IMR-90 (cell line): ENCODE measurements at regions not wholly inside any gene's neighbourhood (a gene's known extent, or its start where the extent isn't known, plus 50 kb on each side); places are given as distances from the start of the nearest gene placed in this dataset.

Experiments used
- ATAC-seq: fragments of 200-7000 bp; cut with Tn5 transposase; 2 replicates; pipeline ENCODE4 v1.9.1; 2020; ENCODE audit warnings: low read depth, mild to moderate bottlenecking, moderate library complexity
- BruUV-seq: library from RNA; stranded (reverse); fragments of 400-500 nt; replicated peaks from 2 replicates; lab custom pipeline; 2021; lab: Mats Ljungman, UMichigan
- CTCF ChIA-PET: fragments of 300-600 bp; formaldehyde crosslinking; extraction: SDS; loops from one replicate; lab custom pipeline; 2021; ENCODE audit warnings: antibody characterized with exemption; lab: Yijun Ruan, JAX
- POLR2A ChIA-PET: fragments of 300-600 bp; sonication (Branson Sonifier 250); formaldehyde crosslinking; loops from one replicate; lab custom pipeline; 2022; ENCODE audit warnings: antibody characterized with exemption; ENCODE audit not compliant: unreplicated experiment; lab: Charles Lee
- DNase-seq: peaks from one replicate; pipeline ENCODE4 v3.0.0; 2013
- H2AFZ ChIP-seq: replicated peaks from 2 replicates; pipeline ENCODE3; 2013; ENCODE audit warnings: low read length, mild to moderate bottlenecking; ENCODE audit not compliant: poor library complexity
- H2AK5ac ChIP-seq: 2 replicates; pipeline ENCODE4 v1.6.1; 2013; ENCODE audit warnings: low read depth, low read length, inconsistent platforms
- H2AK9ac ChIP-seq: replicated peaks from 2 replicates; pipeline ENCODE3; 2013; ENCODE audit warnings: mild to moderate bottlenecking, low read depth, low read length, moderate library complexity; ENCODE audit not compliant: poor library complexity
- H2BK120ac ChIP-seq: 2 replicates; pipeline ENCODE4 v1.6.1; 2013; ENCODE audit warnings: low read depth, low read length, inconsistent platforms
- H2BK15ac ChIP-seq: 3 replicates; pipeline ENCODE4 v1.6.1; 2013; ENCODE audit warnings: low read depth, low read length, inconsistent platforms
- H2BK20ac ChIP-seq: 2 replicates; pipeline ENCODE4 v1.6.1; 2013; ENCODE audit warnings: low read depth, mild to moderate bottlenecking, inconsistent platforms, low read length, moderate library complexity
- H2BK5ac ChIP-seq: 2 replicates; pipeline ENCODE4 v1.6.1; 2013; ENCODE audit warnings: mild to moderate bottlenecking, low read depth, low read length, inconsistent platforms; ENCODE audit not compliant: poor library complexity, severe bottlenecking
- H3K14ac ChIP-seq: replicated peaks from 2 replicates; pipeline ENCODE4 v1.6.1; 2013; ENCODE audit warnings: low read depth, low read length, inconsistent platforms
- H3K18ac ChIP-seq: 2 replicates; pipeline ENCODE4 v1.6.1; 2013; ENCODE audit warnings: low read depth, low read length, control low read depth
- H3K23ac ChIP-seq: 2 replicates; pipeline ENCODE4 v1.6.1; 2013; ENCODE audit warnings: low read depth, low read length, inconsistent platforms
- H3K27ac ChIP-seq: 2 replicates; pipeline ENCODE4 v1.5.1; 2013; ENCODE audit warnings: mild to moderate bottlenecking, control low read depth, low read length; ENCODE audit not compliant: insufficient read depth
- H3K27me3 ChIP-seq: 2 replicates; pipeline ENCODE4 v1.6.1; 2013; ENCODE audit warnings: low read length; ENCODE audit not compliant: control insufficient read depth, insufficient read depth
- H3K36me3 ChIP-seq: 2 replicates; pipeline ENCODE4 v1.6.1; 2013; ENCODE audit warnings: low read length, mixed read lengths; ENCODE audit not compliant: control insufficient read depth, insufficient read depth
- H3K4ac ChIP-seq: 2 replicates; pipeline ENCODE4 v1.6.1; 2013; ENCODE audit warnings: low read depth, low read length, inconsistent platforms
- H3K4me1 ChIP-seq: 2 replicates; pipeline ENCODE4 v1.6.1; 2013; ENCODE audit warnings: low read length, mixed read lengths; ENCODE audit not compliant: control insufficient read depth, insufficient read depth
- H3K4me2 ChIP-seq: 2 replicates; pipeline ENCODE4 v1.6.1; 2013; ENCODE audit warnings: low read depth, mild to moderate bottlenecking, control low read depth, low read length, moderate library complexity
- H3K4me3 ChIP-seq: 2 replicates; pipeline ENCODE4 v1.5.1; 2013; ENCODE audit warnings: low read depth, mild to moderate bottlenecking, control low read depth, low read length, moderate library complexity; ENCODE audit not compliant: insufficient read depth
- H3K56ac ChIP-seq: 2 replicates; pipeline ENCODE4 v1.6.1; 2013; ENCODE audit warnings: low read length, inconsistent platforms; ENCODE audit not compliant: insufficient read depth; ENCODE audit errors: extremely low read depth
- H3K79me1 ChIP-seq, 2 experiments: 2 replicates each; pipeline ENCODE4 v1.6.1; 2013; ENCODE audit warnings: low read length in 2 of 2, inconsistent platforms in 1 of 2, low read depth in 1 of 2
- H3K9ac ChIP-seq: 2 replicates; pipeline ENCODE4 v1.6.1; 2013; ENCODE audit warnings: low read depth, low read length, control low read depth
- H3K9me1 ChIP-seq: 2 replicates; pipeline ENCODE4 v1.6.1; 2013; ENCODE audit warnings: low read length, inconsistent platforms; ENCODE audit not compliant: insufficient read depth
- H3K9me3 ChIP-seq: 2 replicates; pipeline ENCODE4 v1.6.1; 2013; ENCODE audit warnings: low read length; ENCODE audit not compliant: control insufficient read depth, insufficient read depth
- H4K20me1 ChIP-seq: 2 replicates; pipeline ENCODE4 v1.6.1; 2013; ENCODE audit warnings: low read length, inconsistent platforms; ENCODE audit not compliant: insufficient read depth
- H4K5ac ChIP-seq: 2 replicates; pipeline ENCODE4 v1.6.1; 2013; ENCODE audit warnings: mild to moderate bottlenecking, low read depth, low read length, control low read depth
- H4K8ac ChIP-seq, 2 experiments: 2 replicates each; pipeline ENCODE4 v1.6.1; 2013; ENCODE audit warnings: low read depth in 2 of 2, low read length in 2 of 2, control low read depth in 1 of 2, inconsistent platforms in 1 of 2
- H4K91ac ChIP-seq: 2 replicates; pipeline ENCODE4 v1.6.1; 2013; ENCODE audit warnings: low read depth, low read length, inconsistent platforms; ENCODE audit not compliant: insufficient read depth
- BHLHE40 ChIP-seq: fragments of 150-350 bp; IDR thresholded peaks from 2 replicates; pipeline ENCODE4 v1.6.1; 2016; ENCODE audit warnings: mild to moderate bottlenecking, low read depth, low read length
- CEBPB ChIP-seq: IDR thresholded peaks from 2 replicates; pipeline ENCODE4 v1.6.1; 2012; ENCODE audit warnings: low read depth, low read length, improper control_type of control experiment
- CHD1 ChIP-seq: IDR thresholded peaks from 2 replicates; pipeline ENCODE4 v1.6.1; 2012; ENCODE audit warnings: low read depth, low read length, improper control_type of control experiment
- CTCF ChIP-seq: conservative IDR thresholded peaks from 2 replicates; pipeline ENCODE4 v1.5.1; 2012; ENCODE audit warnings: mild to moderate bottlenecking, low read depth, low read length, improper control_type of control experiment
- FOS ChIP-seq: fragments of 150-350 bp; IDR thresholded peaks from 2 replicates; pipeline ENCODE4 v1.6.1; 2016; ENCODE audit warnings: low read depth, low read length
- MAFK ChIP-seq: IDR thresholded peaks from 2 replicates; pipeline ENCODE4 v1.6.1; 2012; ENCODE audit warnings: low read depth, low read length, improper control_type of control experiment
- NFE2L2 ChIP-seq: fragments of 150-350 bp; IDR thresholded peaks from 2 replicates; pipeline ENCODE4 v1.6.1; 2016; ENCODE audit warnings: low read depth, mild to moderate bottlenecking, low read length
- WGBS, 2 experiments: methylation state at CpG; one replicate each; pipeline versions ENCODE4 v1.1.5 to v1.1.7; 2013; ENCODE audit warnings: missing lambda C conversion rate in 2 of 2; ENCODE audit not compliant: insufficient read length in 1 of 2; ENCODE audit errors: extremely low coverage in 2 of 2; 5-methylcytosine and 5-hydroxymethylcytosine counted together
- dilution Hi-C: fragments of 300-500 bp; cut with HindIII; formaldehyde crosslinking; loops from one replicate; pipeline ENCODE4 v1.14.3; 2018; ENCODE audit warnings: low sequenced_read_pairs; ENCODE audit not compliant: unreplicated experiment
- in situ Hi-C: fragments of 300-500 bp; cut with MboI; formaldehyde crosslinking; loops from 3 replicates; pipeline ENCODE4 v1.14.3; 2019; ENCODE audit warnings: low sequenced_read_pairs, inconsistent platforms, mixed read lengths
- intact Hi-C: fragments of 100-400 bp; cut with micrococcal nuclease; formaldehyde crosslinking; loops from 2 replicates; pipeline ENCODE4 v1.10.0; 2022

- TF ChIP-seq CTCF: no peak
Observed at GRCh38 chr9:38137342-38137741, 68.3 kb upstream of the SHB start (continued).

- H3K4ac ChIP-seq: no peak overlapping the region
- dilution Hi-C loops: no loop called here
- H2AK9ac ChIP-seq: no peak overlapping the region
- H2BK15ac ChIP-seq: no peak overlapping the region
- no peak overlapping the region for H3K27ac ChIP-seq
- H3K56ac ChIP-seq: no peak overlapping the region
- no peaks in the 10 kb centered on the region for H3K79me1 ChIP-seq
- H2BK120ac ChIP-seq: no peak overlapping the region
- BruUV-seq: no TSS peak
- no peak overlapping the region for H3K23ac ChIP-seq
- no peak overlapping the region for H4K8ac ChIP-seq
- no peaks in the 10 kb centered on the region for H4K20me1 ChIP-seq
- H3K18ac ChIP-seq: no peak overlapping the region
- H3K9me3 ChIP-seq: no peaks in the 10 kb centered on the region
- intact Hi-C loops: no loop called here
- no peak overlapping the region for H2AFZ ChIP-seq
- no peak overlapping the region for H4K5ac ChIP-seq
- H2AK5ac ChIP-seq: no peak overlapping the region
- H3K36me3 ChIP-seq: no peaks in the 10 kb centered on the region
- TF ChIP-seq NFE2L2: no peak
- TF ChIP-seq CTCF: no peak
- no peak for TF ChIP-seq MAFK
- no peak for TF ChIP-seq CEBPB
- no peak for TF ChIP-seq FOS
- no peak for TF ChIP-seq BHLHE40
- no peak for TF ChIP-seq CHD1
- no peak overlapping the region for H3K4me2 ChIP-seq
- H4K91ac ChIP-seq: no peak overlapping the region
- H3K9me1 ChIP-seq: peaks cover 5% of the 10 kb centered on the region
- peaks cover 53% of the 10 kb centered on the region for H3K27me3 ChIP-seq
- ATAC-seq: no peak
- H3K14ac ChIP-seq: no peak overlapping the region
- POLR2A ChIA-PET: no interaction called here
- CTCF ChIA-PET: no interaction called here
- no peak for DNase-seq
- no peak overlapping the region for H2BK20ac ChIP-seq
- in situ Hi-C loops: no loop called here
- H3K4me1 ChIP-seq: peaks cover 4% of the 10 kb centered on the region
- H3K4me3 ChIP-seq: no peak overlapping the region
- no CpG with 5 or more reads among the region's 2 CpGs for WGBS, 2 experiments
- H2BK5ac ChIP-seq: no peak overlapping the region
- no peak overlapping the region for H3K9ac ChIP-seq
Observed at GRCh38 chr9:38136386-38136785, 67.4 kb upstream of the SHB start.
